ENCODE measurements at regions not wholly inside any gene's neighbourhood (a gene's known extent, or its start where the extent isn't known, plus 50 kb on each side); places are given as distances from the start of the nearest gene placed in this dataset.

GRCh38 chr6:22833191-22833590 lies 263.8 kb downstream of the HDGFL1 start:
- Mint-ChIP-seq H3K27ac (no peak overlapping the region), H3K36me3 (ENCODE audit: low read depth) (no peaks in the 10 kb centered on the region), H3K27me3 (no peaks in the 10 kb centered on the region), H3K4me3 (no peak overlapping the region), H3K9me3 (no peaks in the 10 kb centered on the region), H3K4me1 (no peaks in the 10 kb centered on the region)
- CTCF ChIA-PET, result no interaction called here
- ATAC-seq (ENCODE audit: low read depth), result no peak
- DNase-seq, result no peak
- intact Hi-C loops (cut with micrococcal nuclease), result no loop called here
- POLR2A ChIA-PET, result no interaction called here
- TF ChIP-seq CTCF (IDR thresholded peaks at IDR 0.05), result no peak

DNA sequence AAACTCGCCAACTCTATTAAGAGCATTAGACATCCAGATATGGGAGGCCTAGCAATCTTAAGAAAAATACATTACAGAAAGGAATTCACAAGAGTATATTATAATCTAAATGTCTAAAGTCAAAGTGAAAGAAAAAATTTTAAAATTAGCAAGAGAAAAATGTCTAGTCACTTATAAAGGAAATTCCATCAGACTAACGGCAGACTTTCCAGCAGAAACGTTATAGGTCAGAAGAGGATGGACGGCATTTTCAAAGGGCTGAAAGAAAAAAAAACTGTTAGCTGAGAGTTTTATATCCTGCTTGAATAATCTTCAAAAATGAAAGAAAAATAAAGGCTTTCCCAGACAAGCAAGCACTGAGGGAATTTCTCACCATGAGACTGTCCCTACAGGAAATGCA lies 269.0 kb downstream of the HDGFL1 start:
- H3K4me1 Mint-ChIP-seq, result no peaks in the 10 kb centered on the region
- peaks cover 17% of the 10 kb centered on the region for H3K9me3 Mint-ChIP-seq
- DNase-seq (no peak), ATAC-seq (ENCODE audit: low read depth) (no peak)
- no peak overlapping the region for H3K27ac Mint-ChIP-seq
- H3K27me3 Mint-ChIP-seq, result no peaks in the 10 kb centered on the region
- TF ChIP-seq CTCF (IDR thresholded peaks at IDR 0.05), result no peak
- ChIA-PET POLR2A (no interaction called here), CTCF (no interaction called here)
- H3K4me3 Mint-ChIP-seq, result no peak overlapping the region
- intact Hi-C loops (cut with micrococcal nuclease), result no loop called here
- H3K36me3 Mint-ChIP-seq (ENCODE audit: low read depth), result no peaks in the 10 kb centered on the region

DNA sequence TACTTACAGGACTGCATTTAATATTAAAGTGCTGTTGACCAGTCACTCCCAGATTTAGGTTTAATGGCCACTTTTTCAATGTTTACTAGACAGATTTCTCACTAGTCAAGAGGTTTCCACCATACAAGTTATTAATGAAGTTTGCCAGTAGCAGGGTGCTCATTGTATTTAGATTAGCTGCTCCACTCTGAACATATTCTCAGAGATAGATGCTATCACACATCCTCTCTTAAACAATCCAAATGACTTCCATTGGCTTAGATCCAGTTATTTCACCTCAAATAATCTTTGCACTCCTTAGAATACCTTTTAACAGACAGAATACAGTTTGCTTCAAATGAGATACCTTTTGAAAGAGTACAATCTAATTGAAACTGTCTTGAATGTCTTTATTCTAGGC lies 276.1 kb downstream of the HDGFL1 start:
- ChIA-PET POLR2A (no interaction called here), CTCF (no interaction called here)
- Mint-ChIP-seq H3K27ac (no peak overlapping the region), H3K27me3 (no peaks in the 10 kb centered on the region), H3K4me1 (no peaks in the 10 kb centered on the region), H3K9me3 (peaks cover 5% of the 10 kb centered on the region), H3K36me3 (ENCODE audit: low read depth) (no peaks in the 10 kb centered on the region), H3K4me3 (no peak overlapping the region)
- ATAC-seq (ENCODE audit: low read depth), result no peak
- no peak for DNase-seq
- intact Hi-C loops (cut with micrococcal nuclease), result no loop called here
- TF ChIP-seq CTCF (IDR thresholded peaks at IDR 0.05), result no peak

DNA sequence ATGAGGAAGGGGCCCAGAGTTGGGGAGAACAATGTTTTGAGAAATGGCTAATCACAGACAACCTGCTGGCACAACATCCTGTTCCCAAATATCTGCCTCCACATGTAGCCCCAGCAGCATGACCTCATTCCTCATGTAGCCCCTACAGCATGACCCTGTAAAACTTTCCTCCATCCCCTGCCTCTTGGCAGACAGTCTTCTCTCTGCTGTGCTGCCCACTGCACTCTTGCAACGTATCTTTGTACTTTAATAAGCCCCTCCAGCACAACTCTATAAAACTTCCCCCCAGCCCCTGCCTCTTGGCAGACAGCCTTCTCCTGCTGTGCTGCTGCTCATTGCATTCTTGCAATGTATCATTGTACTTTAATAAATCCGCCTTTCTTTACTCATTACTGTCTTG lies 278.8 kb downstream of the HDGFL1 start:
- no peak for TF ChIP-seq CTCF (IDR thresholded peaks at IDR 0.05)
- Mint-ChIP-seq H3K36me3 (ENCODE audit: low read depth) (no peaks in the 10 kb centered on the region), H3K27me3 (no peaks in the 10 kb centered on the region), H3K9me3 (no peaks in the 10 kb centered on the region), H3K4me1 (no peaks in the 10 kb centered on the region), H3K4me3 (no peak overlapping the region), H3K27ac (no peak overlapping the region)
- DNase-seq (no peak), ATAC-seq (ENCODE audit: low read depth) (no peak)
- CTCF ChIA-PET, result no interaction called here
- POLR2A ChIA-PET, result no interaction called here
- intact Hi-C loops (cut with micrococcal nuclease), result no loop called here

DNA sequence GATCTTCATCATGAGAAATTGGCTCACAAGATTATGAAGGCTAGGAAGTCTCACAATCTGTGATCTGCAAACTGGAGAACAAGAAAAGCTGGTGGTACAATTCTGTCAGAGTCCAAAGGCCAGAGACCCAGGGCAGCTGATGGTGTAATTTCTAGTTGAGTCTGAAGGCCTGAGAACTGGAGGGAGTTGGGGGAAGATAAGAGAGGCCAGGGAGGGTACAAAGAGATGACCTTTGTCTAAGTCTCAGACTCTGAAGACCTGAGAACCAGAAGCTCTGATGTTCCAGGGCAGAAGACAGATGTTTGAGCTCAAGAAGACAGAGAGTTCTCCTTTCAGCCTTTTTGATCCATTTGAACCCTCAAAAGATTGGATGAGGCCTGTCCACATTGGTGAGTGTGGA lies 280.6 kb downstream of the HDGFL1 start:
- Mint-ChIP-seq H3K27ac (no peak overlapping the region), H3K27me3 (no peaks in the 10 kb centered on the region), H3K9me3 (peaks cover 3% of the 10 kb centered on the region), H3K4me3 (no peak overlapping the region), H3K36me3 (ENCODE audit: low read depth) (no peaks in the 10 kb centered on the region), H3K4me1 (no peaks in the 10 kb centered on the region)
- no peak for ATAC-seq (ENCODE audit: low read depth)
- no peak for TF ChIP-seq CTCF (IDR thresholded peaks at IDR 0.05)
- DNase-seq, result no peak
- POLR2A ChIA-PET, result no interaction called here
- CTCF ChIA-PET, result no interaction called here
- intact Hi-C loops (cut with micrococcal nuclease), result no loop called here
